HT-29 (cell line): ENCODE measurements at regions not wholly inside any gene's neighbourhood (a gene's known extent, or its start where the extent isn't known, plus 50 kb on each side); places are given as distances from the start of the nearest gene placed in this dataset. TPM values are rescaled to one million over a fixed set of nuclear protein-coding genes. Genes with fewer than 3 reads are reported as not detected.

Source experiments
- DNase-seq: peaks from one replicate; pipeline ENCODE4 v3.0.0-alpha.2; 2015; ENCODE audit warnings: low spot score
- small RNA-seq: library from RNA; depleted of rRNA; stranded (forward); fragments of <200 nt; gene quantifications from one replicate; pipeline ENCODE3, GENCODE V24; 2014

DNA sequence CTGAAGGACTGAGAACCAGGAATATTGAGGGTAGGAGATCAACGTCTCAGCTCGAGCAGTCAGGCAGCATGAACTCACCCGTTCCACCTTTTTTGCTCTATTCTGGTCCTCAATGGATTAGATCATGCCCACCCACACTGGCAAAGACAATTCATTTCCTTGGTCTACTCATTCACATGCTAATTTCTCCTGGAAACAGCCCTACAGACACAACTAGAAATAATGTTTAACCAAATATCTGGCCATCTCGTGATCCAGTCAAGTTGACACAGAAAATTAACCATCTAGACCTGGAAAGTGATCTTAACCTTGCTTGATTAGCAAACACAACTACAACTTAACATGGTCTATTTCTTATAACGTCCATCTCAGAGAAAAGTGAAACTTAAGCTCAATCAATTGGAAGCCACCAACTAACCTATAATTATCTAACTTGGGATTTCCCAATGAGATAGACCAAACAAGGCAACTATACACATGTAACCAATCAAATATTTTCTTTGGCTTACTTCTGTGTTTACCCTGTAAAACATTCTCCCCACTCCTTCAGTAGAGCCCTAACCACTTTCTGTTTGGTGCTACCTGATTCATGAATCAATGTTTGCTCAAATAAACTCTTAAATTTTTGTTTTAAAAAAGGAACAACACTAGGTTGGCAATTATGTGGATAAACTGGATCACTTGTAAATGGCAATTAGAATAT, 69.7 kb upstream of the MAMLD1 start:
- DNase-seq: no peak

- no peak for DNase-seq
Observed at GRCh38 chrX:150298841-150299551, 64.1 kb upstream of the MAMLD1 start.

- DNase-seq: no peak
Observed at GRCh38 chrX:150299579-150299978, 63.5 kb upstream of the MAMLD1 start.

- DNase-seq: no peak
Observed at GRCh38 chrX:150303386-150304097, 59.6 kb upstream of the MAMLD1 start.

DNA sequence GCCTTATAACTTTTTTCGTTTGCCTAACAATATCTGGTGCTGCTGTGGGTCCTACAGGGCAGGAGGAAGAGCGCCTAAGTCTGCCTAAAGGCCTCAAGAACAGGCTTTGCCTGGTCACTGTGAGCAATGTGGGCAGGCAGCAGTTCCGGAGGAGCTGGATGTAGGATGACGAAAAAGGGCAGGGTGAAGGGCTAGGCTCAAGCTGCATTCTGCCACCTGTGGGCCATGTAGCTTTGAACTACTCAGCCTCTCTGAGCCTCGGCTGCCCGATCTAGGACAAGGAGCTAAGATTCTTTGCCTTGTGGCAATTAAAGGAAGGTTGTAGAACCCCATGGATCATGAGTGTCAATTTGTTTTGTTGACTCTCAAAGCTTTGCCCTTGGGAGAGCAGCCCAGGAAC, 57.1 kb upstream of the MAMLD1 start:
- no peak for DNase-seq

GRCh38 chrX:150308041-150308440, 55.1 kb upstream of the MAMLD1 start:
- DNase-seq: no peak

GRCh38 chrX:150308532-150309157, 54.5 kb upstream of the MAMLD1 start:
- DNase-seq: no peak

DNA sequence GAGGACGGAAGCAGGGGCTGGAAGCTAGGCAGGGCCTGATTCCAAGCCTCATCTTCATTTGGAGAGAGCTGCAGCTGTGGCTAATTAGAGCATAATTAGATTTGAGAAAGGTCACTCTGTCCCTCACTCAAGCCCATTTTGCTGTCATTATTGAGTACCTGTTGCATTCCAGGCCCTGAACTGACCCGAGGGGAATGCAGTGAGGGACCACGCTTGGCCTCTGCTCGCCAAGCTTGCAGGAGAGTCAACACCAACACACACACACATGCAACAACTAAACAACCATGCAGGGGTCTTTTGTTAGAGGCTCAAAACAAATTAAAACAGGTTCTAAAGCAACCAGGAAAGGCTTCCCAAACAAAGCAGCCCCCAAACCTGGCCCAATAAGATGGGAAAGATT, 52.7 kb upstream of the MAMLD1 start:
- DNase-seq: no peak

GRCh38 chrX:150310881-150311280, 52.2 kb upstream of the MAMLD1 start:
- no peak for DNase-seq

DNA sequence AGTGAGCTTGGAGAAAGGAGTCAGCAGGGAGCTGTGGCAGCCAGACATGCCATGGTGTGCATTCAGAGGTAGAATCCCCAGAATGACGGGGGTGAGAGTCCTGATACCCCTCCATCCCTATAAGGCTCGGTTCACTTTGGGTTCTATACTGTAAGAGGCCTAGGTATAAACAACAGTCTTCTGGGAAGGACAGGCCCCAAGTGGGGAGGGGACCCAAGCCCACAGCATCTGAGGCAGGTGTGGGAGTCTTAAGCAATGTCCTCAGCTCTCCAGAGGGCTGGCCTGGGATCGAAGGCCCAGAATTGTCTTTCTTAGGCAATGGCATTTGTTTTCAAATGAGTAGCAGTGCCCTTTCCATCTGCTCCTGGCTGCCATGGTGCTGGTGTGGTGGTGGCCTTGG, 50.2 kb upstream of the MAMLD1 start:
- DNase-seq: no peak

Small RNA genes lying in the stretch of these regions (small RNA-seq; reads per million reads assigned to genes)
- not detected for gene MIR2114
